ENCODE measurements at regions not wholly inside any gene's neighbourhood (a gene's known extent, or its start where the extent isn't known, plus 50 kb on each side); places are given as distances from the start of the nearest gene placed in this dataset.
"Not testable (repeated sequence)": the region's sequence is repeated elsewhere in the genome, so short reads cannot be mapped to it uniquely, and the experiment has no call there.

DNA sequence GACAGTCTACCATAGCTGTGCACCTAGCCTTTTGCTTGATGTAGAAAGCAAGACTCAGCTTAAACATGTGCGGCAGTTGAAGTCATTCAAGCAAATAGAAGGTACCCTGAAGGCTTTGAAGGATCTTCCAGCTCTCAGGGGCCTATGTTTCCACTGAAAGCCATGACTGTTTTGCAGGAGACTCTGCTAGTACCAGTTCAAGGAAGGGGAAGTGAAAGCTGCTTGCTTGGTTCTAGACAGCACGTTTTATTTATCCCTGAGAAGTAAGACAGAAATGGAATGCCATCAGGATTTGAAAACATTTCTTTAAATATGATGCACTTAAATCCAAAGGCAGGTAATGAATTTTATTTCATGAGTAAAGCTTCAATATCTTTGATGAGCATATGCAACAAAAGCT is 311.4 kb downstream of the PDCD6IP start:
- no peak for DNase-seq (ENCODE audit: low read depth, low spot score)

DNA sequence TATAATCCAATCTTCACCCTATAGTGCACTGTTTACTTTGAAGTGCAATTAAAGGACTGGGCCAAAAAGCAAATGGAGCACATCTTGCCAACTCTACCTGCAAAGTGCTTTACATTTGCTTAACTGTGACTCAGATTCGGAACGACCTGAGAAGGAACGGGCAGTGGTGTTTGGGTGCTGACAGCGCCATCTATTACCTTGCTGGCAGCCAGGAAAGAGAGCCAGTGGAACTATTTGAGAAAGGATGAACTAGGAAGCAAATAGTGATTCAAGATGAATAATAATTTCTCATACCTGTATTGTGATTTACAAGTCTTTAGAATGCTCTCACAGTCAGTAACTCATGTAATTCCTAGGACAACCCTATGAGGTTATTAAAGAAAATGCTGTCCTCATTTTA is 312.9 kb downstream of the PDCD6IP start:
- no peak for DNase-seq (ENCODE audit: low read depth, low spot score)

GRCh38 chr3:34112261-34112660 is 313.8 kb downstream of the PDCD6IP start:
- not testable (repeated sequence) for DNase-seq (ENCODE audit: low read depth, low spot score)

- no peak for DNase-seq (ENCODE audit: low read depth, low spot score)
These were observed 332.7 kb downstream of the PDCD6IP start for GRCh38 chr3:34131091-34131490.

GRCh38 chr3:34132069-34132692 is 333.8 kb downstream of the PDCD6IP start:
- DNase-seq (ENCODE audit: low read depth, low spot score), result no peak

DNA sequence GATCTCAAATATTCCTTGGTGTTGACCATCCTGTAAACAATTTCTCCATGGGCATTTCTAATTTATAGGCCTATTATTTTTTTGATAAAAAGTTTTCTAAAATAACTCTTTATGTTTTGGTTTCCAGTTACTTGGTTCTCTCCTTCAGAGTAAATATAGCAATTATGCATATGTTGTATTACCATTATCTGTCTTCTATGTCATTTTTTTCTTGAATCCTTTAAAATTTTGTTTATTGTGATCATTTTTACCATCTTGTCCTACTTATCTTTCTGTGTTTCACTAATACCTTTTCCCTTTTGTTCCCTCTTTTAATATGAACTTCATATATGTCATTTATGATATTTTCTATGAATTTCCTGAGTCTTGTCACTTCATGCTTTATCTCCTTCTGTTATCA is 341.1 kb downstream of the PDCD6IP start:
- no peak for DNase-seq (ENCODE audit: low read depth, low spot score)

DNA sequence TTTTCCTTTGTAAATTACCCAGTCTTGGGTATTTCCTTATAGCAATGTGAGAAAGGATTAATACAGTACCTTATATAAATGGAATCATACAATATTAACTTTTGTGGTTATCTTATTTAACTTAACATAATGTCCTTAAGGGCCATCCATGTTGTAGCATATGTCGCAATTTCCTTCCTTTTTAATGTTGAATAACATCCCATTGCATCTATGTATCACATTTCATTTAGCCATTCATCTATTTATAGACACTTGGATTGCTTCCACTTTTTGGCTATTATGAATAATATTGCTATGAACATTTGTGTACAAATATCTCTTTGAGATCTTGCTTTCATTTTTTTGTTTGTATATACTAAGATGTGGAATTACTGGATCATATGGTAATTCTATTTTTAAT is 342.2 kb downstream of the PDCD6IP start:
- DNase-seq (ENCODE audit: low read depth, low spot score), result no peak

GRCh38 chr3:34141841-34142337 is 343.5 kb downstream of the PDCD6IP start:
- no peak for DNase-seq (ENCODE audit: low read depth, low spot score)

DNA sequence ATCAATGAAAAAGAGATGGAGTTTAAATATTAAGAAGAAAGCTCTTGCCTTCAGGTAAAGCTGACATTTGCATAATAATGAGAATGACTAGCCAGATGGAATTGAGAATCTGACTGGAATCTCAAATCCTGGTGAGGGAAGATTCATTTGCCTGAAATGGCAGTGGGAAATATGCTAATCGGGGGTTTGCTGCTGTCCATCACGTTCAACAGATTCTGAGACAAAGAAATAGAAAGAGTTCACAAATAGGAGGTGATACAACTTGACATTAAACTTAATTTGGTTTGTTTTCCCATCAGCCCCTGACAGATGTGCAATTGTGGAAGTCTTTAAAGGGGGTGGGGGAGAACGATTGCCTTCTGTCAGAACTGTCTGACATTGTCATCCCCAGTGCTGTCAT is 347.4 kb downstream of the PDCD6IP start:
- DNase-seq (ENCODE audit: low read depth, low spot score), result no peak

DNA sequence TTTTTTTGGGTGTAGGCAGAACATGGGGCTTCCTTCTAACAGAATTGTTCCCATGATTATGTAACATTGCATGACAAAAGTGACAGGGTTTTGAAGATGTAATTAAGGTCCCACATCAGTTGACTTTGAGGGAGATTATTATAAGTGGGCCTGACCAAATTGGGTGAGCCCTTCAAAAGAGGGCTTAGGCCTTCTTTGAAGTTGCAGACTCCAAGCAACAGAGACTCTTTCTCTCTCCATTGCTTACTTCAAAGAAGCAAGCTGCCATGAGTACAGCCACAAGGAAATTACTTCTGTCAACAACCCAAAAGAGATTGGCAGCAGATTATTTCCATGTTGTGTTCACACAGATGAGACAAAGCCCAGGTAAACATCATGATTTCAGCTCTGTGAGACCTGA is 348.2 kb downstream of the PDCD6IP start:
- no peak for DNase-seq (ENCODE audit: low read depth, low spot score)

- no peak for DNase-seq (ENCODE audit: low read depth, low spot score)
These were observed 352.6 kb downstream of the PDCD6IP start for GRCh38 chr3:34150992-34151391.

- no peak for DNase-seq (ENCODE audit: low read depth, low spot score)
These were observed 354.2 kb downstream of the PDCD6IP start for GRCh38 chr3:34152656-34153055.

GRCh38 chr3:34155108-34155507 is 356.7 kb downstream of the PDCD6IP start:
- DNase-seq (ENCODE audit: low read depth, low spot score), result no peak

GRCh38 chr3:34155666-34156065 is 357.2 kb downstream of the PDCD6IP start:
- DNase-seq (ENCODE audit: low read depth, low spot score), result no peak

- DNase-seq (ENCODE audit: low read depth, low spot score), result peak; percentile 58
These were observed 359.1 kb downstream of the PDCD6IP start for GRCh38 chr3:34157491-34157890.

DNA sequence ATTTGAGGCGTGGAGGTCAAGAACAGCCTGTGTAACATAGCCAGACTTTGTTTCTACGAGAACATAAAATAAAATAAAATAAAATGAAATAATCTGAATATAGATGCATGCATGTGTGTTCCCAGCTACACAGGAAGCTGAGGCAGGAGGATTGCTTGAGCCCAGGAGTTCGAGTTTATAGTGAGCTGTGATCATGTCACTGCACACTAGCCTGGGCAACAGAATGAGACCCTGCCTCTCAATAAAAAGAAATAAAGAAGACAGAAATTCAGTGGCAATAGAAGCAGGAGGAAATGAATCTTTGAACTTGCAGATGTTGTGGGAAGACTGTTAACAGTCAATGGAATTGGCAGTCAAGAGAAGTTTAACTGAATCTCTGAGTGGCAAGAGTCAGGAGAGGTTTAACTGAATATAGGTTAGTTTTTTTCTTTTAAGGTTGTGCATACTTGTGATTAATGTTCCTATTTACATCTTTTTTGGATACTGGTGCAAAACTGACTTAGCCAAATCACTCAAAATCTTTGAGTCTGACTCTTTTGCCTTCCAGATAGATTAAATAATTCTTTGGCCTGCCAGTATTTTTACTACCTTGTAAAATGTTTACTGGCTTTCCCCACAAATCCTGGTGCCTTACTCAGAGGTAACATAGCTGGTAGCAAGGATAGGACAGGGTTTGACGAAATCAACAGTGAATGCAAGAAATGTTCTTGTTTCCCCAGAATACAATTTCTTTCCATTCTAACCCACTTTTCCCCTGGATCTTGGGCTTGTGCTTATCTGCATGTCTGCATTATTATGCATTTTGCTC is 361.4 kb downstream of the PDCD6IP start:
- DNase-seq (ENCODE audit: low read depth, low spot score), result no peak

GRCh38 chr3:34169636-34170035 is 371.2 kb downstream of the PDCD6IP start:
- not testable (repeated sequence) for DNase-seq (ENCODE audit: low read depth, low spot score)

DNA sequence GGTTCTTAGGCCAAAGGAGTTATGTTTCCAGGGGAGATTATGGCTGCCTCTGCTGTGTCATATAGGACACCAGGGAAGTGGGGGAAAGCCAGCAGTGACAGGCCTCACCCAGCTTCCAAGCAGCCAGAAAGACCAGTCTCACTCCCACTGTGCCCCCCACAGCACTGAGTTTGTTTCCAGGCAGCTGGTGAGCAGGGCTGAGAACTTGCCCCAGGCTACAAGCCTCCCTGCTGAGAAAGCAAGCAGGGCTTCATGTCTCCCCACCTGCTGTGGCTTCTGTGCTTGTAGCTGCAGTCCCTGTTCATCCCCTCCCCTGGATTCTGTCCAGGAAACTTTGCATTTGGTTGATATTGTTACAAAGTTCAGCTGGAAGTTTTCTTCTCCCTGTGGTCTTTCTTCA is 376.3 kb downstream of the PDCD6IP start:
- DNase-seq (ENCODE audit: low read depth, low spot score), result peak; percentile 83

DNA sequence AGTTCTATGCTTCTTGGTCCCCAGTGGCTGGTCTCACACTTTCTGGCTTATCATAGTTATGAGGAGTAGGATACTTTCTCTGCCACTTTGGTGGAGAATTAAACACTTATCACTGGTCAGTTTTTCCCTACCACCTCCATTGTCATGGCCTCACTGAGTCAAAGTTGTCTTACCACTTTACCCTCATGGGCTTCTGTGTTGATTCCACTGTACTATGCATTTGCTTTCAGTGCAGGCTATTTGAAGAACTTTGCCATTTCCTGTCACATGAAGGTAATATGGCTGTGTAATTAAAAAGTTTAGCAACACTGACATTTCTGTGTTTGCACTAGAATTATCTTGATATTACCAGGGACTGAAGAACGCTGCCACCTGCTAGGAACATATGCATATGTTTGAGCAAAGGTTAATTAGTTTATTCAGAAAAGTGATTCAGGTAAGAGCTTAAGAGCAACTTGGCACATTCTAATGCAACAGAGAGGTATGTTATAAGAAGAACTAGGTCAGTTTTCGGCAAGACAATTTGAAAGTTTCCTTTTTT is 377.3 kb downstream of the PDCD6IP start:
- no peak for DNase-seq (ENCODE audit: low read depth, low spot score)

GRCh38 chr3:34176723-34177122 is 378.3 kb downstream of the PDCD6IP start:
- DNase-seq (ENCODE audit: low read depth, low spot score), result no peak

DNA sequence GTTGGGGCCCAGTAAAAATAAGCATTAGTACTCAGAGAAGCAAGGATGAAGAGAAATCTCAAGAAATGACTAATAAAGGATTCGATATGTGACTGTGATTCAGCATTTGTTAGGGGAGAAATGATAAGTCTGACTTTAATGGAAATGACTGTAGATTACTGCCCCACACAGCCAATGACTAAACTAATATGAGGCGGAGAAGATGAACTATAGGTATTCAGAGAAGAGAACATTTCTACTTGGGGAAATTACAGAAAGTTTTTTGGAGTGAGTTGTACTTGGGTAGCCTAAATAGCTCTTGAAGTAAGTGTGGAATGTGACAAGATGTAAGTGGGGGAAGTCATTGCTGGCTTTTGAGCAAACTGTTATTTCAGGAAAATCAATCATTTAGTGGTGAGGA is 380.0 kb downstream of the PDCD6IP start:
- DNase-seq (ENCODE audit: low read depth, low spot score), result no peak

DNA sequence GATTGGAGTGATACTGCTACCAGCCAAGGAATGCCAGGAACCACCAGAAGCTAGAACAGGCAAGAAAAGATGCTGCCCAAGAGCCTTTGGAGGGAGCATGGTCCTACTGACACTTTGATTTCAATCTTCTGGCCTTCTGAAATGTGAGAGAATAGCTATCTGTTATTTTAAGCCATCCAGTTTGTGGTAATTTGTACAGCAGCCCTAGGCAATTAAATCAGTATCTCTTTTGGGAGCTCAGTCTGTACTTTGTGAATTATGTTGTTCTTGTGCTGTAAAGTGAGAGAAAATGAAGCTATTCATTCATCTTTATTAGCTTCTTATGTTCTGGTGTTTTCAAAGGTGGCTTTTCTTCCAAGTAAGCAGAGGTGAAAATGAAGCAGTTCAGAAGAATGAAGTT is 381.3 kb downstream of the PDCD6IP start:
- no peak for DNase-seq (ENCODE audit: low read depth, low spot score)

- DNase-seq (ENCODE audit: low read depth, low spot score), result no peak
These were observed 382.1 kb downstream of the PDCD6IP start for GRCh38 chr3:34180532-34180931.
